DND-41 (cell line): ENCODE measurements at regions not wholly inside any gene's neighbourhood (a gene's known extent, or its start where the extent isn't known, plus 50 kb on each side); places are given as distances from the start of the nearest gene placed in this dataset.

ENCODE experiments used
- ATAC-seq: fragments of 200-7000 bp; cut with Tn5 transposase; 3 replicates; pipeline ENCODE4 v1.9.1; 2021; ENCODE audit warnings: low read depth; ENCODE audit not compliant: insufficient read depth
- DNase-seq: peaks from one replicate; pipeline ENCODE4 v3.0.0-alpha.2; 2020
- H2AFZ ChIP-seq: 2 replicates; pipeline ENCODE4 v1.6.0; 2012; ENCODE audit warnings: low read depth, low read length
- H3K27ac ChIP-seq: 2 replicates; pipeline ENCODE4 v1.5.1; 2012; ENCODE audit warnings: low read length, inconsistent platforms
- H3K27me3 ChIP-seq: fragments of 200-600 bp; sonication (generic); 2 replicates; pipeline ENCODE4 v1.6.0; 2012; ENCODE audit warnings: low read length, mild to moderate bottlenecking, inconsistent platforms; ENCODE audit not compliant: insufficient read depth, poor library complexity
- H3K36me3 ChIP-seq: 2 replicates; pipeline ENCODE4 v1.5.1; 2012; ENCODE audit warnings: low read length, inconsistent platforms; ENCODE audit not compliant: insufficient read depth
- H3K4me1 ChIP-seq: 2 replicates; pipeline ENCODE4 v1.5.1; 2012; ENCODE audit warnings: mild to moderate bottlenecking, low read length; ENCODE audit not compliant: insufficient read depth
- H3K4me2 ChIP-seq: 2 replicates; pipeline ENCODE4 v1.6.0; 2012; ENCODE audit warnings: mild to moderate bottlenecking, moderate library complexity, low read length, inconsistent platforms; ENCODE audit not compliant: insufficient read depth
- H3K4me3 ChIP-seq, 2 experiments: fragments of 200-600 bp in 1 of 2; shearing (Covaris generic) in 1 of 2; 2 replicates each; pipeline ENCODE4 v1.5.1; 2012 to 2016; ENCODE audit warnings: inconsistent platforms in 2 of 2, low read length in 2 of 2, mild to moderate bottlenecking in 2 of 2, low read depth in 1 of 2, moderate library complexity in 1 of 2
- H3K79me2 ChIP-seq: 2 replicates; pipeline ENCODE4 v1.6.0; 2012; ENCODE audit warnings: low read length, inconsistent platforms; ENCODE audit not compliant: insufficient read depth
- H3K9ac ChIP-seq: 2 replicates; pipeline ENCODE4 v1.6.0; 2012; ENCODE audit warnings: low read depth, mild to moderate bottlenecking, inconsistent platforms, low read length, moderate library complexity
- H3K9me3 ChIP-seq: 2 replicates; pipeline ENCODE4 v1.5.1; 2012; ENCODE audit warnings: low read length, moderate library complexity, mild to moderate bottlenecking, inconsistent platforms; ENCODE audit not compliant: insufficient read depth, severe bottlenecking
- H4K20me1 ChIP-seq: 2 replicates; pipeline ENCODE4 v1.6.0; 2012; ENCODE audit warnings: low read length; ENCODE audit not compliant: insufficient read depth
- CTCF ChIP-seq: IDR thresholded peaks from 2 replicates; pipeline ENCODE4 v1.5.1; 2012; ENCODE audit warnings: borderline replicate concordance, low read length, moderate library complexity, mild to moderate bottlenecking; ENCODE audit not compliant: poor library complexity, severe bottlenecking; ENCODE audit errors: extremely low read depth
- EZH2 ChIP-seq: IDR thresholded peaks from 3 replicates; pipeline ENCODE4 v1.6.1; 2012; ENCODE audit warnings: borderline replicate concordance, low read depth, mild to moderate bottlenecking, moderate library complexity, low read length, inconsistent platforms; ENCODE audit not compliant: severe bottlenecking

GRCh38 chr2:188046437-188046836 lies 245.2 kb upstream of the GULP1 start:
- H3K4me1 ChIP-seq = no peaks in the 10 kb centered on the region
- H4K20me1 ChIP-seq = no peaks in the 10 kb centered on the region
- H3K4me3 ChIP-seq = no peak overlapping the region
- H3K27ac ChIP-seq = no peak overlapping the region
- no peaks in the 10 kb centered on the region for H3K27me3 ChIP-seq
- no peak overlapping the region for H3K9ac ChIP-seq
- DNase-seq (no peak), ATAC-seq (no peak)
- no peak overlapping the region for H3K4me2 ChIP-seq
- no peaks in the 10 kb centered on the region for H3K79me2 ChIP-seq
- H3K36me3 ChIP-seq = no peaks in the 10 kb centered on the region
- no peak for TF ChIP-seq CTCF
- no peak for TF ChIP-seq EZH2
- H3K9me3 ChIP-seq = no peaks in the 10 kb centered on the region
- H2AFZ ChIP-seq = no peak overlapping the region

- Histone ChIP-seq H3K4me1 (no peaks in the 10 kb centered on the region), H3K4me3 (no peak overlapping the region), H3K79me2 (no peaks in the 10 kb centered on the region), H3K9ac (no peak overlapping the region), H3K27me3 (no peaks in the 10 kb centered on the region), H3K9me3 (no peaks in the 10 kb centered on the region), H3K27ac (no peak overlapping the region), H2AFZ (no peak overlapping the region), H3K36me3 (no peaks in the 10 kb centered on the region), H4K20me1 (no peaks in the 10 kb centered on the region), H3K4me2 (no peak overlapping the region)
- DNase-seq (no peak), ATAC-seq (no peak)
- no peak for TF ChIP-seq EZH2
- TF ChIP-seq CTCF = no peak
Observed at GRCh38 chr2:188047735-188048134, 243.9 kb upstream of the GULP1 start.

GRCh38 chr2:188050726-188051125 lies 240.9 kb upstream of the GULP1 start:
- no peaks in the 10 kb centered on the region for H3K4me1 ChIP-seq
- H3K9ac ChIP-seq = no peak overlapping the region
- no peaks in the 10 kb centered on the region for H3K36me3 ChIP-seq
- no peaks in the 10 kb centered on the region for H3K9me3 ChIP-seq
- TF ChIP-seq EZH2 = no peak
- no peak for TF ChIP-seq CTCF
- H2AFZ ChIP-seq = no peak overlapping the region
- no peak overlapping the region for H3K4me2 ChIP-seq
- no peak overlapping the region for H3K27ac ChIP-seq
- no peaks in the 10 kb centered on the region for H3K79me2 ChIP-seq
- no peaks in the 10 kb centered on the region for H4K20me1 ChIP-seq
- H3K27me3 ChIP-seq = no peaks in the 10 kb centered on the region
- DNase-seq (no peak), ATAC-seq (no peak)
- H3K4me3 ChIP-seq = no peak overlapping the region

GRCh38 chr2:188051706-188052105 lies 240.0 kb upstream of the GULP1 start:
- DNase-seq = no peak
- TF ChIP-seq CTCF (no peak), EZH2 (no peak)

More at GRCh38 chr2:188051706-188052105, 240.0 kb upstream of the GULP1 start:
- Histone ChIP-seq H3K9ac (no peak overlapping the region), H3K36me3 (no peaks in the 10 kb centered on the region), H4K20me1 (no peaks in the 10 kb centered on the region), H3K27ac (no peak overlapping the region), H3K79me2 (no peaks in the 10 kb centered on the region), H3K4me3 (no peak overlapping the region), H3K4me2 (no peak overlapping the region), H3K27me3 (no peaks in the 10 kb centered on the region), H3K4me1 (no peaks in the 10 kb centered on the region), H2AFZ (no peak overlapping the region), H3K9me3 (no peaks in the 10 kb centered on the region)
- no peak for ATAC-seq
